ENCODE measurements at regions not wholly inside any gene's neighbourhood (a gene's known extent, or its start where the extent isn't known, plus 50 kb on each side); places are given as distances from the start of the nearest gene placed in this dataset.

DNA sequence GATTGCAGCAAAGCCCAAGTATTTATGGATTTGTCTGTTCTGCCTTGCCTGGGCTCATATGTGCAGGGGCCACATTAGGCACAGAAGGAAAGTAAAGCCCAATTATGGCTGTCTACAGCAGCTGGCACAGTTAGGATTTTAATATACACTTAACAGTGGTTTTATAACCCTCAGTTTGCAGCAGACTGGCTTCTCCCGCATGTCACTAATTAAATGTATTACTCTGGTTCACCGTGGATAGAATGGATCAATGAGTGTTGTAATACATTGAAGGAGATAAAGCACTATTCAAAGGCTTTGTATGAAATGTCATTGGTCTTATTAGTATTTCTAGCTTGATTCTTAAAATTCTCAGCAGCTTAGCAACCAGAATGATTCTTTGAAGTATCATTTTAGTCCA lies 320.2 kb downstream of the KCNS3 start:
- TF ChIP-seq POLR2AphosphoS5 (IDR thresholded peaks at IDR 0.05; ENCODE audit: low read depth, low read length) (no peak), POLR2A (IDR thresholded peaks at IDR 0.05; ENCODE audit: low read depth, low read length) (no peak), TAF1 (IDR thresholded peaks at IDR 0.05; ENCODE audit: borderline replicate concordance, low read depth, low read length) (no peak)
